SK-N-SH (cell line): ENCODE measurements at regions not wholly inside any gene's neighbourhood (a gene's known extent, or its start where the extent isn't known, plus 50 kb on each side); places are given as distances from the start of the nearest gene placed in this dataset.

Experiments used
- CTCF ChIP-seq: fragments of 200-600 bp; sonication (generic); IDR thresholded peaks from 2 replicates; pipeline ENCODE4 v1.6.1; 2017; ENCODE audit warnings: antibody characterized with exemption, mild to moderate bottlenecking, moderate library complexity
- EZH2phosphoT487 ChIP-seq: fragments of 200-600 bp; sonication (generic); IDR thresholded peaks from 2 replicates; pipeline ENCODE4 v1.6.1; 2017; ENCODE audit warnings: low read depth, mixed run types, mild to moderate bottlenecking, antibody characterized with exemption, moderate library complexity, borderline replicate concordance
- REST ChIP-seq: IDR thresholded peaks from 2 replicates; pipeline ENCODE4 v1.6.1; 2012; ENCODE audit warnings: mild to moderate bottlenecking, low read depth, low read length, moderate library complexity
- TEAD4 ChIP-seq: IDR thresholded peaks from 2 replicates; pipeline ENCODE4 v1.4.0; 2012; ENCODE audit warnings: mild to moderate bottlenecking, borderline replicate concordance; ENCODE audit not compliant: insufficient read depth

- TF ChIP-seq EZH2phosphoT487: no peak
- TF ChIP-seq TEAD4: no peak
- no peak for TF ChIP-seq CTCF
- TF ChIP-seq REST: no peak
These were observed 268.7 kb downstream of the SPRY2 start for GRCh38 chr13:80072231-80072630.
